PC-3 (cell line): ENCODE measurements at regions not wholly inside any gene's neighbourhood (a gene's known extent, or its start where the extent isn't known, plus 50 kb on each side); places are given as distances from the start of the nearest gene placed in this dataset.

Experiments
- ATAC-seq: fragments of 200-7000 bp; cut with Tn5 transposase; 2 replicates; pipeline ENCODE4 v1.9.1; 2020; ENCODE audit warnings: mild to moderate bottlenecking, moderate library complexity
- BruUV-seq: library from RNA; stranded (reverse); fragments of 400-500 nt; replicated peaks from 2 replicates; lab custom pipeline; 2021; lab: Mats Ljungman, UMichigan
- CTCF ChIA-PET: fragments of 300-600 bp; sonication (Branson Sonifier 250); formaldehyde crosslinking; loops from one replicate; lab custom pipeline; 2022; ENCODE audit warnings: antibody characterized with exemption; lab: Charles Lee
- POLR2A ChIA-PET: fragments of 300-600 bp; sonication (Branson Sonifier 250); formaldehyde crosslinking; loops from one replicate; lab custom pipeline; 2022; ENCODE audit warnings: antibody characterized with exemption; ENCODE audit not compliant: unreplicated experiment; lab: Charles Lee
- DNase-seq: peaks from one replicate; pipeline ENCODE4 v3.0.0-alpha.2; 2015
- H2AFZ ChIP-seq: fragments of 300-600 bp; sonication (generic); 2 replicates; pipeline ENCODE4 v1.6.0; 2016; ENCODE audit warnings: antibody characterized with exemption, low read length
- H3F3A ChIP-seq: fragments of 300-600 bp; sonication (generic); one replicate; pipeline ENCODE4 v1.6.0; 2017; ENCODE audit warnings: antibody characterized with exemption, low read length, control low read depth, mild to moderate bottlenecking; ENCODE audit not compliant: unreplicated experiment
- H3K27ac ChIP-seq: fragments of 300-600 bp; sonication (generic); 2 replicates; pipeline ENCODE4 v1.5.1; 2016; ENCODE audit warnings: mild to moderate bottlenecking, low read length
- H3K27me3 ChIP-seq: fragments of 300-600 bp; sonication (generic); 2 replicates; pipeline ENCODE4 v1.6.1; 2016; ENCODE audit warnings: low read length, mixed read lengths
- H3K36me3 ChIP-seq: fragments of 300-600 bp; sonication (generic); 2 replicates; pipeline ENCODE4 v1.6.1; 2016; ENCODE audit warnings: low read depth, mixed run types, low read length, mixed read lengths
- H3K4me1 ChIP-seq: fragments of 300-600 bp; sonication (generic); 2 replicates; pipeline ENCODE4 v1.5.1; 2016; ENCODE audit warnings: low read length; ENCODE audit not compliant: insufficient read depth
- H3K4me2 ChIP-seq: fragments of 300-600 bp; sonication (generic); 2 replicates; pipeline ENCODE4 v1.6.0; 2016; ENCODE audit warnings: low read length
- H3K4me3 ChIP-seq: fragments of 300-600 bp; sonication (generic); 2 replicates; pipeline ENCODE4 v1.5.1; 2016; ENCODE audit warnings: mild to moderate bottlenecking, low read length, mixed read lengths
- H3K79me2 ChIP-seq: fragments of 300-600 bp; sonication (generic); 2 replicates; pipeline ENCODE4 v1.6.1; 2017; ENCODE audit warnings: low read length, mixed read lengths
- H3K9ac ChIP-seq: fragments of 300-600 bp; sonication (generic); 2 replicates; pipeline ENCODE4 v1.6.0; 2016; ENCODE audit warnings: mild to moderate bottlenecking, low read length
- H3K9me2 ChIP-seq: fragments of 300-600 bp; sonication (generic); replicated peaks from 2 replicates; pipeline ENCODE4 v1.6.1; 2016; ENCODE audit warnings: mixed run types, low read length, mixed read lengths
- H3K9me3 ChIP-seq: fragments of 300-600 bp; sonication (generic); 2 replicates; pipeline ENCODE4 v1.6.1; 2016; ENCODE audit warnings: low read length, mixed read lengths
- H4K20me1 ChIP-seq: fragments of 300-600 bp; sonication (generic); 2 replicates; pipeline ENCODE4 v1.6.1; 2016; ENCODE audit warnings: low read length, mixed read lengths
- CTCF ChIP-seq: fragments of 300-600 bp; sonication (generic); conservative IDR thresholded peaks from 2 replicates; pipeline ENCODE4 v1.5.1; 2017; ENCODE audit warnings: antibody characterized with exemption, low read depth, mild to moderate bottlenecking, low read length
- EZH2 ChIP-seq: fragments of 300-600 bp; sonication (generic); IDR thresholded peaks from one replicate; pipeline ENCODE4 v1.6.1; 2017; ENCODE audit warnings: antibody characterized with exemption, mild to moderate bottlenecking, low read length; ENCODE audit not compliant: unreplicated experiment
- EZH2phosphoT487 ChIP-seq: fragments of 300-600 bp; sonication (generic); IDR thresholded peaks from 2 replicates; pipeline ENCODE4 v1.6.1; 2018; ENCODE audit warnings: mild to moderate bottlenecking, antibody characterized with exemption, low read length, borderline replicate concordance
- intact Hi-C: fragments of 100-400 bp; cut with micrococcal nuclease; formaldehyde crosslinking; loops from 2 replicates; pipeline ENCODE4 v1.9.0; 2023

GRCh38 chr11:127103586-127104388, 103.2 kb upstream of the KIRREL3 start:
- ChIA-PET CTCF (no interaction called here), POLR2A (no interaction called here)
- TF ChIP-seq EZH2phosphoT487, result no peak
- no peak for TF ChIP-seq CTCF
- no peak for TF ChIP-seq EZH2
- H3K27ac ChIP-seq, result no peak overlapping the region
- H3K9ac ChIP-seq, result no peak overlapping the region
- H3K79me2 ChIP-seq, result no peaks in the 10 kb centered on the region
- intact Hi-C loops, result no loop called here
- no TSS peak for BruUV-seq
- H2AFZ ChIP-seq, result no peak overlapping the region
- H3K27me3 ChIP-seq, result peaks cover 39% of the 10 kb centered on the region
- no peak overlapping the region for H3K4me2 ChIP-seq
- H3K9me3 ChIP-seq, result no peaks in the 10 kb centered on the region
- ATAC-seq, result no peak
- H3K4me1 ChIP-seq, result no peaks in the 10 kb centered on the region
- H3K9me2 ChIP-seq, result no peaks in the 10 kb centered on the region
- H3F3A ChIP-seq, result no peaks in the 10 kb centered on the region
- no peak overlapping the region for H3K4me3 ChIP-seq
- H4K20me1 ChIP-seq, result no peaks in the 10 kb centered on the region
- no peak for DNase-seq
- H3K36me3 ChIP-seq, result no peaks in the 10 kb centered on the region

GRCh38 chr11:127098684-127099083, 98.1 kb upstream of the KIRREL3 start:
- no TSS peak for BruUV-seq
- ChIA-PET CTCF (no interaction called here), POLR2A (no interaction called here)
- ATAC-seq, result no peak
- Histone ChIP-seq H3K4me3 (no peak overlapping the region), H3F3A (no peaks in the 10 kb centered on the region), H3K9ac (no peak overlapping the region), H3K4me2 (no peak overlapping the region), H3K79me2 (no peaks in the 10 kb centered on the region), H3K4me1 (no peaks in the 10 kb centered on the region), H3K27me3 (peaks cover 1% of the 10 kb centered on the region; the same call in 1 of the 2 replicates), H3K27ac (no peak overlapping the region), H4K20me1 (no peaks in the 10 kb centered on the region), H3K9me3 (no peaks in the 10 kb centered on the region), H3K36me3 (no peaks in the 10 kb centered on the region), H2AFZ (no peak overlapping the region), H3K9me2 (no peaks in the 10 kb centered on the region)
- DNase-seq, result no peak
- intact Hi-C loops, result no loop called here
- TF ChIP-seq EZH2phosphoT487 (no peak), EZH2 (no peak), CTCF (no peak)

DNA sequence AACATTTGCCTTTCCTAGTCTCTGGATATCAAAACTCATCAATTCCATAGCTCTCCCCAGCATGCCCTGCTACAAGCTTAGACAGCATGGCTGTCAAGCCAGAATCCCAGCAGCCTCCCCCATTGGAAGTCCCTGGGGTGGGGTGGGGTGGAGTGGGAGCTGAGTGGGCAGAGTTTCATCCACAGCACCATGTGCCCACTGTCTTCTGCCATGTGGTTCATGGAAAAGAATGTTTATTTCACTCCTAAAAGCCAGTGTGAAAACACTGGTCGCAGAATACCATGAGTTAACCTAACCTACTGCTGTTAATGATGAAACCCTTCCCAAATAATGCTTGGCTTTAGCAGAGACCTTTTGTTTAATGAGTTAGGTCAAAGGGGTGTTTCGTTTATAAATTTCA, 80.2 kb upstream of the KIRREL3 start:
- no peaks in the 10 kb centered on the region for H3F3A ChIP-seq
- H3K4me1 ChIP-seq, result no peaks in the 10 kb centered on the region
- H3K9ac ChIP-seq, result no peak overlapping the region
- CTCF ChIA-PET, result no interaction called here
- no peak for ATAC-seq
- H3K27me3 ChIP-seq, result peaks cover 49% of the 10 kb centered on the region
- no peak overlapping the region for H3K27ac ChIP-seq
- no peak overlapping the region for H2AFZ ChIP-seq
- no TSS peak for BruUV-seq
- H3K4me2 ChIP-seq, result no peak overlapping the region
- H3K9me3 ChIP-seq, result no peaks in the 10 kb centered on the region
- no peak overlapping the region for H3K4me3 ChIP-seq
- H4K20me1 ChIP-seq, result no peaks in the 10 kb centered on the region
- intact Hi-C loops, result no loop called here
- H3K9me2 ChIP-seq, result no peaks in the 10 kb centered on the region
- no peaks in the 10 kb centered on the region for H3K36me3 ChIP-seq
- TF ChIP-seq CTCF (no peak), EZH2 (no peak), EZH2phosphoT487 (no peak)
- POLR2A ChIA-PET, result no interaction called here
- DNase-seq, result no peak
- no peaks in the 10 kb centered on the region for H3K79me2 ChIP-seq
